HG03196 (cell line): ENCODE measurements at regions not wholly inside any gene's neighbourhood (a gene's known extent, or its start where the extent isn't known, plus 50 kb on each side); places are given as distances from the start of the nearest gene placed in this dataset.

Source experiments
- ATAC-seq: cut with Tn5 transposase; IDR thresholded peaks from one replicate; pipeline ENCODE4 v1.9.1; 2021; ENCODE audit not compliant: unreplicated experiment

DNA sequence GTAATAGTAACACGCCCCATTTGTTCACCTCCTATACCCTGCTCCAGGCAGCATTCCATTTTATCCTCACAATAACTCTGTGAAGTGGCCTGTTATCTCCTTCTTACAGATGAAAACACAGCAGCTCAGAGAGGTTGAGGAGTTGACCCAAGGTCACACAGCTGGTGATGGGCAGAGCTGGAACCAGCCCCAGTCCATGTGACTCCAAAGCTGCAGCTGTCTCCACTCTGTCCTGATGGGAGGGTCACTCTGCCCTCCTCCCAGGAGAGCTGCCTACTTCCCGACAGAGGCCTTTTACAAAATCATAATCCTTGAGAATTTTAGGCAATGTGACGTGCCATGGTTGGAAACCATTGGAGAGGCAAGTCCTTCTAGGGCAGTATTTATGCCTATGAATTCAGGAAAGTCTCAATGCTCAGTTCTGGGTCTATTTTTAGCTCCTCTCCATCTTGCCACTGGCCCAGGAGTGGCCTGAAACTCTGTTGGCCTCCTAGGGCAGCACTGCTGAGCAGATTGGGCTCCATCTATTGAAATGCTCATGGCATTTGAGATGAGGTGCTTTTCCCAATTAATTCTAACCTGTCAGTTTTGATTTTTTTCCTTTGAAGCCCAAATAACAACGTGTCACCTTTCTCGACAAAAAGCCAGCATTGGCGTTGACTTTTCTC lies 50.1 kb upstream of the KCNK12 start:
- no peak for ATAC-seq
